ENCODE measurements at regions not wholly inside any gene's neighbourhood (a gene's known extent, or its start where the extent isn't known, plus 50 kb on each side); places are given as distances from the start of the nearest gene placed in this dataset.

DNA sequence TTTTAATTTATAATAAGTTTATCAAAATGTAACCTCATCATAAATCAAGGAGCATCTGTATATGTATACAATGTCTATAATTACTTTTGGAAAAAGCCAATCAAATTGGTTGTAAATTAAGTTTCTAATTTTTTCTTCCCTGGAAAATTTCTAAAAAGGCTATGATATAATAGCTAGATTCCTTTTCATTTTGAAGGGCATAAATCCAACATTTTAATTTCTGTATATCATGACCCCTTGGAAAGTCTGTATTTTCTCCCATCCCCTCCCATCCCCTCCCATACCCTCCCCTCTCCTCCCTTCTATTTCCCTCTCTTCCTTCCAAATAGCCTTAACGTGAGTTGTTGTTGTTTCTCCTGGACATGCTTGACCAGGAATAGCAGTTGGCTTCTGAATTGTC is 247.1 kb upstream of the FSTL5 start:
- Histone ChIP-seq H3K4me3 (no peak overlapping the region), H3K9me3 (replicated peaks in 1 of 3) (no peaks in the 10 kb centered on the region), H3K27me3 (no peaks in the 10 kb centered on the region), H3K36me3 (replicated peaks in 1 of 2) (no peaks in the 10 kb centered on the region), H3K4me1 (replicated peaks in 1 of 2) (no peaks in the 10 kb centered on the region), H3K27ac (no peak overlapping the region)
- intact Hi-C loops (cut with DNase I), result no loop called here
- no peak for TF ChIP-seq POLR2A (IDR thresholded peaks at IDR 0.05)
- TF ChIP-seq, protein P1, sequence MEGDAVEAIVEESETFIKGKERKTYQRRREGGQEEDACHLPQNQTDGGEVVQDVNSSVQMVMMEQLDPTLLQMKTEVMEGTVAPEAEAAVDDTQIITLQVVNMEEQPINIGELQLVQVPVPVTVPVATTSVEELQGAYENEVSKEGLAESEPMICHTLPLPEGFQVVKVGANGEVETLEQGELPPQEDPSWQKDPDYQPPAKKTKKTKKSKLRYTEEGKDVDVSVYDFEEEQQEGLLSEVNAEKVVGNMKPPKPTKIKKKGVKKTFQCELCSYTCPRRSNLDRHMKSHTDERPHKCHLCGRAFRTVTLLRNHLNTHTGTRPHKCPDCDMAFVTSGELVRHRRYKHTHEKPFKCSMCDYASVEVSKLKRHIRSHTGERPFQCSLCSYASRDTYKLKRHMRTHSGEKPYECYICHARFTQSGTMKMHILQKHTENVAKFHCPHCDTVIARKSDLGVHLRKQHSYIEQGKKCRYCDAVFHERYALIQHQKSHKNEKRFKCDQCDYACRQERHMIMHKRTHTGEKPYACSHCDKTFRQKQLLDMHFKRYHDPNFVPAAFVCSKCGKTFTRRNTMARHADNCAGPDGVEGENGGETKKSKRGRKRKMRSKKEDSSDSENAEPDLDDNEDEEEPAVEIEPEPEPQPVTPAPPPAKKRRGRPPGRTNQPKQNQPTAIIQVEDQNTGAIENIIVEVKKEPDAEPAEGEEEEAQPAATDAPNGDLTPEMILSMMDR (IDR thresholded peaks at IDR 0.05), result no peak
- DNase-seq, result no peak
- 0 to 31% (median 10%) methylated on average over 1 of the region's 1 CpG for WGBS, 4 donors

DNA sequence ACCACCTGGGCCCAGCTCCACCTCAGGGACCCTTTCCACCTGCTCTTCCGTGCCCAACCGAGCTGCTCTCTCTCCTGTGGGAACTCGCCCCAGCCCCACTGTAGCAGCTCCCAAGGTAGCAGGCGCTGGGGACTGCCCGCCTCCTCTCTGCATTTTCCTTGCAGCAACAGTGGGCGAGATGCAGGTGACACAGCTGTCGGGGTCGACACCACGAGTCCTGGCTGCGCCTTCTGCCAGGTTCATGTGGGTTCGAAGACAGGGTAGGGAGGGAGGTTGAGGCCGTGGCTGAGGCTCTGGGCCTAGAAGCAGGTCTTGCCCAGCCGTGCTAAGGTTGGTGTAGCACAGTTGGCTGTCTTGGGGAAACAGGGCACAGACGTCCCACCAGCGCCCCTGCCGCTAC is 245.2 kb upstream of the FSTL5 start:
- Histone ChIP-seq H3K9me3 (replicated peaks in 1 of 3) (no peaks in the 10 kb centered on the region), H3K27me3 (no peaks in the 10 kb centered on the region), H3K4me1 (replicated peaks in 1 of 2) (no peaks in the 10 kb centered on the region), H3K4me3 (no peak overlapping the region), H3K27ac (no peak overlapping the region), H3K36me3 (replicated peaks in 1 of 2) (no peaks in the 10 kb centered on the region)
- intact Hi-C loops (cut with DNase I), result no loop called here
- WGBS, 4 donors, result 84 to 94% (median 90%) methylated on average over 16 of the region's 16 CpGs
- DNase-seq, result no peak
- TF ChIP-seq, protein P1 (IDR thresholded peaks at IDR 0.05), result no peak
- TF ChIP-seq POLR2A (IDR thresholded peaks at IDR 0.05), result no peak

DNA sequence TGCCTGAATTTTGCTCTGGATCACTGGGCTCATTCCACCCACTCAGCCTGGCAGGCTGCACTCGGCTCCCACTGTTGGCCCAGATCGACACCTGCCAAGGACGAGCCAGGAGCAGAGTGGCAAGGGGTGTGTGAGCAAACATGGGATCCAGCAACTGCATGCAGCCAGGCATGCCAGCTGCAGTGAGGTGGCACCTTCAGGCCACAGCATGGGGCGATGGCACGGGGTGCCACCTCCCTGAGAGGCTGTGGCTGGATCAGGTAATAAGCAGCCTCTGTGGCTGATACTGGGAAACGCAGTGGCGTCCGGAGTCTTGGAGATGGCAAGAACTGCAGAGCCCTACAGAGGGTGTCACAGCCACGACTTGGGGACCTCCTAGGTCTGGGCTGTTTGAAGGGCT is 244.5 kb upstream of the FSTL5 start:
- H3K27ac ChIP-seq, result no peak overlapping the region
- no peak for DNase-seq
- H3K4me3 ChIP-seq, result no peak overlapping the region
- H3K27me3 ChIP-seq, result no peaks in the 10 kb centered on the region
- H3K4me1 ChIP-seq (replicated peaks in 1 of 2), result no peaks in the 10 kb centered on the region
- no peaks in the 10 kb centered on the region for H3K36me3 ChIP-seq (replicated peaks in 1 of 2)
- intact Hi-C loops (cut with DNase I), result no loop called here
- TF ChIP-seq, protein P1 (IDR thresholded peaks at IDR 0.05), result no peak
- TF ChIP-seq POLR2A (IDR thresholded peaks at IDR 0.05), result no peak
- WGBS, 4 donors, result 67 to 81% (median 79%) methylated on average over 5 to 9 of the region's 9 CpGs
- no peaks in the 10 kb centered on the region for H3K9me3 ChIP-seq (replicated peaks in 1 of 3)

DNA sequence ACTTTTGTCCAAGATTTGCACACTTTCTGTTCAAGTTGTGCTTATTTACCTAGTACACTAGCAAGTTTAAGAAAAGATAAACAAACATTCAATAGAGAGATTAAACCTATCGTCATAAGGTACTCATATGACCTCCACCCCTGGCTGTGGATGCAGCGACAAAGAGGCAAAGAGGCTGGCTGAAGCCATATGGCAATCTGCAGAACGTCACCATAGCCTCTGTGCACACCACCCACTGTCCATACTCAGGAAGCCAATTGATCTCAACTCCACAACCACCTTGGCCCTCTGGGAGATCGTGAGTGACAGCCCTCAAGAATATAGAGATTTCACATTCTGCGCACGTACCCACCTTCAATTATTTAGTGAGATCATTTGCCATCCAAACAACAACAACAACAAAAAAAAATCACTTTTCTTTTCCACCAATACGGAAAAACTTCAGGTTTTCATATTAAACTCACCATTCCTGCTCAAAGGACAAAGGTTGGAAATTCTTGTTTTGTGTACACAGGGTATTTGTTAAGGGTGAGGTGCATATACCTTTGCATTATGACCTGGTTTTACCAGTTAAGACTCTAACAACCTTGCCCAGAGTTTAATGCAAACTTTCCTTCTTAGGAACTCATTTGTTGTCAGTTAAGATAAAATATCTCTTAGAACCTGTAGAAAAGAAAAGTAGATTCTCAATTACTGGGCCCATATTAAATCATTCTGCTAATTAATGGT is 243.0 kb upstream of the FSTL5 start:
- TF ChIP-seq, protein P1 (IDR thresholded peaks at IDR 0.05), result no peak
- no peak for TF ChIP-seq POLR2A (IDR thresholded peaks at IDR 0.05)

More for the DNA sequence above, 243.0 kb upstream of the FSTL5 start:
- no peak for DNase-seq
- Histone ChIP-seq H3K4me3 (no peak overlapping the region), H3K36me3 (replicated peaks in 1 of 2) (no peaks in the 10 kb centered on the region), H3K27ac (no peak overlapping the region), H3K27me3 (no peaks in the 10 kb centered on the region), H3K9me3 (replicated peaks in 1 of 3) (no peaks in the 10 kb centered on the region), H3K4me1 (replicated peaks in 1 of 2) (no peaks in the 10 kb centered on the region)
- intact Hi-C loops (cut with DNase I), result no loop called here
- 73 to 78% (median 77%) methylated on average over 7 of the region's 7 CpGs for WGBS, 4 donors

Data from adrenal gland (tissue), 9 donors.